MCF 10A (cell line): ENCODE measurements at regions not wholly inside any gene's neighbourhood (a gene's known extent, or its start where the extent isn't known, plus 50 kb on each side); places are given as distances from the start of the nearest gene placed in this dataset.

Source experiments
- BruUV-seq: library from RNA; stranded (reverse); fragments of 400-500 nt; replicated peaks from 2 replicates; lab custom pipeline; 2021; lab: Mats Ljungman, UMichigan
- CTCF ChIA-PET: fragments of 300-600 bp; sonication (Branson Sonifier 250); formaldehyde crosslinking; extraction: SDS; loops from one replicate; lab custom pipeline; 2021; ENCODE audit warnings: antibody characterized with exemption, inconsistent platforms; lab: Yijun Ruan, JAX
- POLR2A ChIA-PET: fragments of 300-600, 350-650 bp; sonication (Branson Sonifier 250); formaldehyde crosslinking; extraction: SDS; loops from one replicate; lab custom pipeline; 2020; ENCODE audit warnings: antibody characterized with exemption, inconsistent platforms; lab: Yijun Ruan, JAX
- DNase-seq: peaks from one replicate; pipeline ENCODE4 v3.0.0-alpha.2; 2018; ENCODE audit not compliant: unreplicated experiment
- H3K27ac Mint-ChIP-seq: one replicate; pipeline ENCODE4 v1.8.0; 2022; ENCODE audit warnings: mild to moderate bottlenecking, low read depth, mixed read lengths; ENCODE audit not compliant: unreplicated experiment
- H3K27me3 Mint-ChIP-seq: one replicate; pipeline ENCODE4 v1.8.0; 2022; ENCODE audit warnings: mixed read lengths; ENCODE audit not compliant: insufficient read depth, unreplicated experiment
- H3K36me3 Mint-ChIP-seq: one replicate; pipeline ENCODE4 v1.8.0; 2022; ENCODE audit warnings: mild to moderate bottlenecking, moderate library complexity, mixed read lengths; ENCODE audit not compliant: insufficient read depth, unreplicated experiment
- H3K4me1 Mint-ChIP-seq: one replicate; pipeline ENCODE4 v1.8.0; 2022; ENCODE audit warnings: mixed read lengths; ENCODE audit not compliant: insufficient read depth, unreplicated experiment
- H3K4me3 Mint-ChIP-seq: one replicate; pipeline ENCODE4 v1.8.0; 2022; ENCODE audit warnings: mild to moderate bottlenecking, moderate library complexity, mixed read lengths; ENCODE audit not compliant: unreplicated experiment
- H3K9me3 Mint-ChIP-seq: one replicate; pipeline ENCODE4 v1.8.0; 2022; ENCODE audit warnings: mixed read lengths; ENCODE audit not compliant: unreplicated experiment
- CTCF ChIP-seq: fragments of 200-600 bp; IDR thresholded peaks from one replicate; pipeline ENCODE4 v1.8.0; 2022; ENCODE audit warnings: antibody characterized with exemption, mild to moderate bottlenecking; ENCODE audit not compliant: unreplicated experiment
- intact Hi-C: fragments of 100-400 bp; cut with micrococcal nuclease; formaldehyde crosslinking; loops from 2 replicates; pipeline ENCODE4 v1.14.1; 2022

GRCh38 chr17:69703751-69704150 is 289.3 kb downstream of the MAP2K6 start:
- Mint-ChIP-seq H3K4me3 (no peak overlapping the region), H3K27me3 (no peaks in the 10 kb centered on the region), H3K9me3 (peaks cover 15% of the 10 kb centered on the region), H3K36me3 (no peaks in the 10 kb centered on the region), H3K27ac (no peak overlapping the region), H3K4me1 (no peaks in the 10 kb centered on the region)
- BruUV-seq, result no TSS peak
- no peak for DNase-seq
- POLR2A ChIA-PET, result interaction anchor here (1.1 kb wide), 1 partner anchor 12 kb away, joined by 3 read pairs; no protein-coding TSS in a partner anchor
- CTCF ChIA-PET, result interaction anchor here (1.4 kb wide), 1 partner anchor 95 kb away, joined by 3 read pairs; no protein-coding TSS in a partner anchor
- TF ChIP-seq CTCF, result no peak
- intact Hi-C loops, result no loop called here

GRCh38 chr17:69704935-69705334 is 290.4 kb downstream of the MAP2K6 start:
- no TSS peak for BruUV-seq
- POLR2A ChIA-PET, result interaction anchor here (1.2 kb wide), 1 partner anchor 11 kb away, joined by 3 read pairs; no protein-coding TSS in a partner anchor
- H3K27ac Mint-ChIP-seq, result no peak overlapping the region
- no peak overlapping the region for H3K4me3 Mint-ChIP-seq
- CTCF ChIA-PET, result interaction anchor here (0.7 kb wide), 1 partner anchor 21 kb away, joined by 3 read pairs; no protein-coding TSS in a partner anchor
- TF ChIP-seq CTCF, result no peak
- H3K4me1 Mint-ChIP-seq, result no peaks in the 10 kb centered on the region
- no peaks in the 10 kb centered on the region for H3K27me3 Mint-ChIP-seq
- H3K36me3 Mint-ChIP-seq, result no peaks in the 10 kb centered on the region
- H3K9me3 Mint-ChIP-seq, result peaks cover 3% of the 10 kb centered on the region
- intact Hi-C loops, result no loop called here
- no peak for DNase-seq

- H3K36me3 Mint-ChIP-seq, result no peaks in the 10 kb centered on the region
- H3K27me3 Mint-ChIP-seq, result no peaks in the 10 kb centered on the region
- DNase-seq, result no peak
- no peaks in the 10 kb centered on the region for H3K4me1 Mint-ChIP-seq
- BruUV-seq, result no TSS peak
- ChIA-PET POLR2A (interaction anchor here (0.6 kb wide), 1 partner anchor 98 kb away, joined by 3 read pairs; no protein-coding TSS in a partner anchor), CTCF (interaction anchor here (0.7 to 0.9 kb wide), 2 partner anchors 29 to 38 kb away, joined by 3 to 5 read pairs; no protein-coding TSS in a partner anchor)
- no peak for TF ChIP-seq CTCF
- H3K27ac Mint-ChIP-seq, result no peak overlapping the region
- intact Hi-C loops, result no loop called here
- no peak overlapping the region for H3K4me3 Mint-ChIP-seq
- no peaks in the 10 kb centered on the region for H3K9me3 Mint-ChIP-seq
Observed at GRCh38 chr17:69706127-69706526, 291.6 kb downstream of the MAP2K6 start.

GRCh38 chr17:69709441-69709840 is 294.9 kb downstream of the MAP2K6 start:
- CTCF ChIA-PET, result no interaction called here
- intact Hi-C loops, result no loop called here
- no peak for DNase-seq
- H3K36me3 Mint-ChIP-seq, result no peaks in the 10 kb centered on the region
- no peak for TF ChIP-seq CTCF
- H3K9me3 Mint-ChIP-seq, result no peaks in the 10 kb centered on the region
- H3K4me1 Mint-ChIP-seq, result no peaks in the 10 kb centered on the region
- no peak overlapping the region for H3K27ac Mint-ChIP-seq
- no TSS peak for BruUV-seq
- H3K4me3 Mint-ChIP-seq, result no peak overlapping the region
- POLR2A ChIA-PET, result interaction anchor here (1.3 kb wide), 2 partner anchors 20 to 24 kb away, joined by 3 to 5 read pairs; no protein-coding TSS in a partner anchor
- no peaks in the 10 kb centered on the region for H3K27me3 Mint-ChIP-seq
